ENCODE measurements at regions not wholly inside any gene's neighbourhood (a gene's known extent, or its start where the extent isn't known, plus 50 kb on each side); places are given as distances from the start of the nearest gene placed in this dataset.

DNA sequence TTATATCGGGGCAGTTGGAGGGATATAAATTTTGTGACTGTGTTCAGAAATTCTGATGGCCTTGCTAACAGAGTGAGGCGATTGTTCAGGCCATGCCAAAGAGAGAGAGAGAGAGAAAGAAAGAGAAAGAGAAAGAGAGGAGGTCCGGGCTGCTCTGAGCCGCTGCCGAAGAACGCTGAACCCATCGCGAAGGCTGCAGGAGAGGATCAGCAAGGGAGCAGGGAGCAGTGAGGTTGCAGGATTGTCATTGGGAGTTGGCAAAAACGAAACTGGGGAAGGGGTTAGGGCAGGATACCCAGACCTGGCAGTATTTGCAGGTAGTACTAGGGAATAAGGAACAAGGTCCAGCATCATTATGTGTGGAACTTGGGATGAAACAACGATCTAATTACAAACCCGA is 537.1 kb downstream of the INSC start:
- intact Hi-C loops (cut with micrococcal nuclease; ENCODE audit: unreplicated experiment), result loop anchor here (2.0 kb wide), 1 partner anchor 119 kb away; no protein-coding TSS in a partner anchor
- 59% methylated on average over 11 of the region's 11 CpGs for WGBS (ENCODE audit: low lambda C conversion rate)
- DNase-seq (ENCODE audit: low spot score), result no peak
- in situ Hi-C loops (cut with HindIII; ENCODE audit: extremely low pct_ligation_motif_present, low pct_unique_long_range_greater_than_20kb), result no loop called here
- no peaks in the 10 kb centered on the region for H4K20me1 ChIP-seq (ENCODE audit: insufficient read depth, low read length)
- ATAC-seq, result no peak
- no peak overlapping the region for H3K27ac ChIP-seq (ENCODE audit: extremely low read length, insufficient read depth, low read length)
- H2AFZ ChIP-seq (ENCODE audit: low read length), result no peak overlapping the region
- H3K27me3 ChIP-seq (ENCODE audit: control insufficient read depth in 1 of 2, insufficient read depth in 2 of 2, low read length in 2 of 2), result peaks cover 0 to 7% of the 10 kb centered on the region in 2 experiments; a peak in 3 of 5 replicates
- no peaks in the 10 kb centered on the region for H3K79me2 ChIP-seq (ENCODE audit: insufficient read depth, low read length)
- no peak overlapping the region for H3K4me2 ChIP-seq (ENCODE audit: low read depth, low read length)
- POLR2A ChIA-PET, result no interaction called here
- CTCF ChIA-PET (ENCODE audit: low intra/inter-chr PET ratio, low total read pairs), result no interaction called here
- no peak overlapping the region for H3K9ac ChIP-seq (ENCODE audit: insufficient read depth, low read depth, low read length)
- H3K9me3 ChIP-seq (ENCODE audit: low read length), result no peaks in the 10 kb centered on the region
- BruUV-seq (replicated peaks), result no TSS peak
- H3K36me3 ChIP-seq (replicated peaks in 1 of 2; ENCODE audit: control insufficient read depth in 1 of 2, insufficient read depth in 2 of 2, low read length in 2 of 2), result no peaks in the 10 kb centered on the region
- H3K4me3 ChIP-seq (replicated peaks in 1 of 3; ENCODE audit: insufficient read depth in 1 of 3, low read depth in 2 of 3, low read length in 3 of 3), result no peak overlapping the region
- H3K4me1 ChIP-seq (ENCODE audit: insufficient read depth, low read length), result peaks cover 7% of the 10 kb centered on the region
- TF ChIP-seq ZNF232 (CRISPR knock-in tag; IDR thresholded peaks at IDR 0.05; ENCODE audit: borderline replicate concordance), result no peak
- TF ChIP-seq KLF13 (CRISPR knock-in tag; IDR thresholded peaks at IDR 0.05), result no peak
- TF ChIP-seq, protein P1, sequence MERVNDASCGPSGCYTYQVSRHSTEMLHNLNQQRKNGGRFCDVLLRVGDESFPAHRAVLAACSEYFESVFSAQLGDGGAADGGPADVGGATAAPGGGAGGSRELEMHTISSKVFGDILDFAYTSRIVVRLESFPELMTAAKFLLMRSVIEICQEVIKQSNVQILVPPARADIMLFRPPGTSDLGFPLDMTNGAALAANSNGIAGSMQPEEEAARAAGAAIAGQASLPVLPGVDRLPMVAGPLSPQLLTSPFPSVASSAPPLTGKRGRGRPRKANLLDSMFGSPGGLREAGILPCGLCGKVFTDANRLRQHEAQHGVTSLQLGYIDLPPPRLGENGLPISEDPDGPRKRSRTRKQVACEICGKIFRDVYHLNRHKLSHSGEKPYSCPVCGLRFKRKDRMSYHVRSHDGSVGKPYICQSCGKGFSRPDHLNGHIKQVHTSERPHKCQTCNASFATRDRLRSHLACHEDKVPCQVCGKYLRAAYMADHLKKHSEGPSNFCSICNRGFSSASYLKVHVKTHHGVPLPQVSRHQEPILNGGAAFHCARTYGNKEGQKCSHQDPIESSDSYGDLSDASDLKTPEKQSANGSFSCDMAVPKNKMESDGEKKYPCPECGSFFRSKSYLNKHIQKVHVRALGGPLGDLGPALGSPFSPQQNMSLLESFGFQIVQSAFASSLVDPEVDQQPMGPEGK (CRISPR knock-in tag; IDR thresholded peaks at IDR 0.05), result no peak
- TF ChIP-seq ONECUT2 (CRISPR knock-in tag; IDR thresholded peaks at IDR 0.05), result no peak
- no peak for TF ChIP-seq NCOA2 (CRISPR knock-in tag; IDR thresholded peaks at IDR 0.05)
- TF ChIP-seq, protein P2, sequence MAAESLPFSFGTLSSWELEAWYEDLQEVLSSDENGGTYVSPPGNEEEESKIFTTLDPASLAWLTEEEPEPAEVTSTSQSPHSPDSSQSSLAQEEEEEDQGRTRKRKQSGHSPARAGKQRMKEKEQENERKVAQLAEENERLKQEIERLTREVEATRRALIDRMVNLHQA (CRISPR knock-in tag; IDR thresholded peaks at IDR 0.05), result no peak
- no peak for TF ChIP-seq ADNP (CRISPR knock-in tag; IDR thresholded peaks at IDR 0.05)
- no peak for TF ChIP-seq MIXL1 (CRISPR knock-in tag; IDR thresholded peaks at IDR 0.05)
- no peak for TF ChIP-seq ZNF773 (CRISPR knock-in tag; IDR thresholded peaks at IDR 0.05; ENCODE audit: borderline replicate concordance)
- TF ChIP-seq ZNF782 (CRISPR knock-in tag; IDR thresholded peaks at IDR 0.05; ENCODE audit: borderline replicate concordance), result no peak
- no peak for TF ChIP-seq MTA3 (CRISPR knock-in tag; IDR thresholded peaks at IDR 0.05)
- no peak for TF ChIP-seq SP1 (IDR thresholded peaks at IDR 0.05)
- no peak for TF ChIP-seq SP1 (CRISPR knock-in tag; IDR thresholded peaks at IDR 0.05)
- TF ChIP-seq, protein P3, sequence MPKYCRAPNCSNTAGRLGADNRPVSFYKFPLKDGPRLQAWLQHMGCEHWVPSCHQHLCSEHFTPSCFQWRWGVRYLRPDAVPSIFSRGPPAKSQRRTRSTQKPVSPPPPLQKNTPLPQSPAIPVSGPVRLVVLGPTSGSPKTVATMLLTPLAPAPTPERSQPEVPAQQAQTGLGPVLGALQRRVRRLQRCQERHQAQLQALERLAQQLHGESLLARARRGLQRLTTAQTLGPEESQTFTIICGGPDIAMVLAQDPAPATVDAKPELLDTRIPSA (CRISPR knock-in tag; IDR thresholded peaks at IDR 0.05; ENCODE audit: borderline replicate concordance), result no peak
- TF ChIP-seq ZBTB21 (CRISPR knock-in tag; IDR thresholded peaks at IDR 0.05), result no peak
- no peak for TF ChIP-seq SNAI1 (CRISPR knock-in tag; IDR thresholded peaks at IDR 0.05; ENCODE audit: borderline replicate concordance)
- TF ChIP-seq ZFP36L2 (CRISPR knock-in tag; IDR thresholded peaks at IDR 0.05), result no peak
- TF ChIP-seq TEAD2 (CRISPR knock-in tag; IDR thresholded peaks at IDR 0.05), result no peak
- no peak for FAIRE-seq
